GM19043 (cell line): ENCODE measurements at regions not wholly inside any gene's neighbourhood (a gene's known extent, or its start where the extent isn't known, plus 50 kb on each side); places are given as distances from the start of the nearest gene placed in this dataset.

Experiments used
- ATAC-seq: cut with Tn5 transposase; IDR thresholded peaks from one replicate; pipeline ENCODE4 v1.9.1; 2021; ENCODE audit warnings: low read depth; ENCODE audit not compliant: unreplicated experiment

DNA sequence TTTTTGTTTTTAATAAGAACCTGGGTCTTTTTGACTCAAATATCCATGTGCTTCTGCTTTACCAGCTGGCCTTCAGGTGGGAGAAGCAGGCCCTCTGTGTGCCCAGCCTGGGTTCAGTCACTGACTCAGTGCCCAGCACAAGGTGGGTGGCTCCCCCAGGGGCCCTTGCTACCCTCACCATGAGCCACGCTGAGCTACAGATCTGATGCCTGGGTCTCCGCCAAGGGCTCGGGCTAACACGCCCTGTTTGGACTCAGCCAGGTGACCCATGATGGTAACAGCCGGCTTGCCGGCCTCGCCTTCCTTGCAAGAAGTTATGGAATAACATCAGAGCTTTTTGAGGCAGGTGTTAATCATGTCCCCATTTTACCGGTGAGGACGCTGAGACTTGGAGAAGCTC, 109.5 kb upstream of the NLRP1 start:
- ATAC-seq: no peak

DNA sequence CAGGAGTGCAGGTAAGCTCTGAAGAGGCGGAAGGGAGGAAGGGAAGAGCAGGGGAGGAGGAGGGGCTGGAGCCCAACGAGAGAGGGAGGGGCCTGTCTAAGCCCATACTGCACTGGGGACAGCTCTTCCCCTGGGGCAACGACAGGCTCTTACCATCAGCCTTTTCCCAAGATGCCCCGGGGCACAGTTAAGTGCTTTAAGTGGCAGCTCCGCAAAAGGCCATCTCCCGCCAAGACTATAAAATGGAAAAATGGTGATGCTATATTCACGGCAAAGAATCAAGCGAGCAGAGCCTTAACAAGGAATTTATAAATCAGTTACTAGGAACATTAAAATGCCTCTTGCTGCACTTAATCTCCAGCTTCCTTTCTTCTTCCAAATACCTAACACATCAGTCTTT, 110.2 kb upstream of the NLRP1 start:
- no peak for ATAC-seq

DNA sequence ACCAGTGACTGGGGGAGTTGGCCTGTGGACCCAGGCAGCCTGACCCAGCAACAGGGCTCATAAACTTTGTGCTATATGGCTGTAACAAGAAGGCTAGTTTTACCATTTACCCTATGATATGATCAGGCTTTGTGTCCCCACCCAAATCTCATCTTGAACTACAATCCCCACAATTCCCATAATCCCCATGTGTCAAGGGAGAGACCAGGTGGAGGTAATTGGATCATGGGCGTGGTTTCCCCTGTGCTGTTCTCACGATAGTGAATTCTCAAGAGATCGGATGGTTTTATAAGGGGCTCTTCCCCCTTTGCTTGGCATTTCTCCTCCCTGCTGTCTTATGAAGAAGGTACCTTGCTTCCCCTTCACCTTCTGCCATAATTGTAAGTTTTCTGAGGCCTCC, 111.2 kb upstream of the NLRP1 start:
- ATAC-seq: no peak

DNA sequence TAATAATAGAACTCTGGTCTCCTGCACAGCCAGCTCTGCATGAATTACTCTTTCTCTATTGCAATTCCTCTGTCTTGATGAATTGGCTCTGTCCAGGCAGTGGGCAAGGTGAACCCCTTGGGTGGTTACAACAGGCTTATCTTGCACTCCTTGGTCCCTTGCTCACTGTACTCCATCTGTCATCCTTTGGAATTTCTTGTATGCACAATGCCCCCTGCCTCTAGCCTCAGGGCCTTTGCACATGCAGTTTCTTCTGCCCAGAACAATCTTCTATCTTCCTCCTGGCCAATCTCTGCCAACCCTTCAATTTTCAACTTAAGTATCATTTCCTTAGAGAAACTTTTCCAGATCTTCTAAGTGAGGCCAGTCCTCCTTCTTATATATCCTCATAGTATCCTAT, 114.7 kb upstream of the NLRP1 start:
- ATAC-seq: no peak

DNA sequence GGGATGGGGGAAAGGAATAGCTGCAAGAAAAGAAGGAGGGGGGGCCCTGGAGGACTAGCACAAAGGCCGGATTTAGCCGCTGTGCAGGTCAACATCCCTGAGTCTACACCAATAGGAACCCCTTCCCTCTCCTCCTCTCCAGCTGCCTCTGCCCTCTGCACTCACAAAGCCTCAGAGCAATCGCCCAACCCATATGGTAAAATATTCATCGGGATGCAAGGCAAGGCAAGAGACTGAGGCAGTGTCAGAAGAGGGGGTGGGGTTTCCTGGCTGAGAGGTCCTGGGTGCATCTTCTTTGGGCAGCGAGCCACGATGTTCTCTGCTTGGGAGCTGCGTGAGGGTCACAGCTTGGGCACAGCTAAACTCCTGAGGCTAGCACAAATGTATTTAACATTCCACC, 115.5 kb upstream of the NLRP1 start:
- ATAC-seq: no peak

DNA sequence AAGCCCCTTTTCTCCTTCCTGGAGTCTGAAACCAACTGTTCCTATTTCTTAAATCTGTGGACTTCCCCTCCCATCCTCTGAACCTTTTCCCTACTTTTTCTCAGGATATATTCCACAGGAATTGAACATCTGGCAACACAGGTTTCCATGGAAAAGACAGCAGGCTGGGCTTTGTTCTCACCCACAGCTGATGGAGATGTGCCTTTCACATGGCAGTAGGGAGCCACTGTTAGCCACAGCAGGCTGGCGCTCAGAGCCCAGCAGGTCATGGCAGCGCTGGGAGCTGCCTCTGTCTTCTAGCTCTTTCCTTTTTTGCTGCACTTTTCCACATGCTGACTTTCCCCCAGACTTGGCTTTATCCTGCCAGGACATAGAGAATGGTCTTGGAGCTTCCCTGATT, 116.4 kb upstream of the NLRP1 start:
- no peak for ATAC-seq

DNA sequence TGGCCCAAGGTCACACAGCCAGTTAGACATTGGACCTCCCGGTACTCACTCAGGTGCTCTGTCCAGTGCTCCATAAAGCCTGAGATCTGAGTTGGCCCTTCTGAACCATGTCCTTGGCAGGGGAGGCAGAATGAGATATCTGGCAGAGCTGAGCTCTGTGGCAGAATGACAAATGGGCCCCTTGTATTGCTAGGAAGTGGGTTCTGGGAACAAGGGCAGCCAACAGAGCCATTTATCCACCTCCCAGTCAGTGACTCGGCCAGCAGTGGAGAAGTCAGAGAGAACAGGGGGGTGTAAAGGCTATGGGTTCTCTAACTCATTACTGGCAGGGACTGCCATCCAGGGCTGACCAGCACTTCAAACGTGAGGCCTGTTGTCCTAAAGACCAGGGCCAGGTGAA, 117.1 kb upstream of the NLRP1 start:
- no peak for ATAC-seq

DNA sequence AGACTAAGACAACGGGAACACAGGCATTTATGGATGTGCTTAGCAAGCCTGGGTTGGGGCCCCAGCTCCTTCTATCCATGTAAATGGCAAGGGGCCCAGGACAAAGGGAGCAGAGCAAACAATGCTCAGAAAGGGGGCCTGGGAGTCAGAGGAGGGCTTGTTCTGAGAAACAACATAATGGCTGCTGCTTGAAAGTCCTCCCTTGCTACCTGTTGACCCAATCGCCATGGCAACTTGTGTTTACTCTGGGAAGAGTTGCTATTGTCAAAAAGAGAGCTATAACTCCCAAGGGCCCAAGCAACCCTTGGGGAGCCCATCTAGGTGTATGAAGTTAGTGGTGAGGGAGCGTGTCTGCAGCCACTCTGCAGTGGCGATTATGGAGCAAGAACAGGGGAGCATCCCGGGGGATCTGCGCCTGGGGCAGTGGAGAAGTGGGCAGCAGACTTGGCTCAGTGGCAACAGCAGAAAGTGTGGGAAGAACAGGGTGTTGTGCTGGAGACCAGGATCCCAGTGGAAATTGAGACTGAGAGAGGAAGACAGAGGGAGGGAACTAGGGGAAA, 118.7 kb upstream of the NLRP1 start:
- no peak for ATAC-seq

DNA sequence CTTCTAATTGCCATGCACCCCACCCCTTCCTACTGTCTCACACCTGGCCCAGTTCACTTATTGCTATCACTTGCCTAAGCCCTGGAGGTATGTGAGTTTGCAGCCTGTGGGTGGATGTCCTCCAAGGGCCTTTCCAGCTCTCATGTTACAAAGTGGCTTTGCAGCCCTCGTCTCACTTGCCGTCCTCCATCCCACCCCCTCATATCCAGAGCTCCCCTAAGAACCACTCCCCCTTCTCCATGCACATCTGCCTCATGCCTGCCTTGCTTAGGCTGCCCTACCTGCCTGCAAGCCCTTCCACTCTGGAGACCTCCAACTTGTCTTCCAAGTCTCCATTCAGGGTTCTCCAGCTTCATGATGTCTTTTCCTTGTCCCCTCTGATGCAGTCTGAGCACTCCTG, 119.4 kb upstream of the NLRP1 start:
- no peak for ATAC-seq

DNA sequence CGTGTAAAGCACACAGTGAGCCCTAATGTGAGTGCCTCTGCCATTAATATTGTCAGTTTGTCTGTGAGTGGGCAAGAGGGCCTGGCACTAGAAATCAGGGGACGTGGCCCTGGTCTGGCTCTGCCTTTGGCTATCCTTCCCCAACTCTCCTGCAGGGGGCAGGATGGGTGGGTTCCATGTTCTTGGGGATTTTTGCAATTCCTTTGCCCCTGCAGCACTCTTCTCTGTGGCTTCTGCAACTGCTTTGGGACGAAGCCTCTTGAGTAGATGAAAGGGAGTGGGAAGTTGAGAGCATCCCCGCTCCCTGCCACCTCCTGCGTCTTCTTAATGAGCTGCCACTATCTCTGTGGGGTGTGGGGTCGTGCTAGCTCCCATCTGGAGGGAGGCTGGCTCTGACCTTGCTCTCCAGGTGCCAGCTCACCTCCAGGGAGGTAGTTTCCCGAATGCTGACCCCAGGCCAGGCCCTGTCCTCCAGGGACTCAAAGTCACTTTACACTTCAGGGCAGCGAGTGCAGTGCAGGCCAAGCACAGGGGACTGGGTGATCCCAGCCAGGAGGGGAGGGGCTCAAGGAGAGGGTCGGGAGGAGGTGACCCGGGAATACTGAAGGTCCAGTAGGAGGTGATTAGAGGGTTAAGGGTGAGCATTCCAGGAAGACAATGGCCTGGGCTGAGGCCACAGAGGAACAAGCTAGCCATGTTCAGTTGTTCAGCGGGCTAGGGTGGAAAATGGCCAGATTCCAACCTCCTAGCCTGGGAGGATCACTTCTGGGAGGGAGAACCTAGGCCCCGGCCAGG, 121.0 kb upstream of the NLRP1 start:
- ATAC-seq: no peak

DNA sequence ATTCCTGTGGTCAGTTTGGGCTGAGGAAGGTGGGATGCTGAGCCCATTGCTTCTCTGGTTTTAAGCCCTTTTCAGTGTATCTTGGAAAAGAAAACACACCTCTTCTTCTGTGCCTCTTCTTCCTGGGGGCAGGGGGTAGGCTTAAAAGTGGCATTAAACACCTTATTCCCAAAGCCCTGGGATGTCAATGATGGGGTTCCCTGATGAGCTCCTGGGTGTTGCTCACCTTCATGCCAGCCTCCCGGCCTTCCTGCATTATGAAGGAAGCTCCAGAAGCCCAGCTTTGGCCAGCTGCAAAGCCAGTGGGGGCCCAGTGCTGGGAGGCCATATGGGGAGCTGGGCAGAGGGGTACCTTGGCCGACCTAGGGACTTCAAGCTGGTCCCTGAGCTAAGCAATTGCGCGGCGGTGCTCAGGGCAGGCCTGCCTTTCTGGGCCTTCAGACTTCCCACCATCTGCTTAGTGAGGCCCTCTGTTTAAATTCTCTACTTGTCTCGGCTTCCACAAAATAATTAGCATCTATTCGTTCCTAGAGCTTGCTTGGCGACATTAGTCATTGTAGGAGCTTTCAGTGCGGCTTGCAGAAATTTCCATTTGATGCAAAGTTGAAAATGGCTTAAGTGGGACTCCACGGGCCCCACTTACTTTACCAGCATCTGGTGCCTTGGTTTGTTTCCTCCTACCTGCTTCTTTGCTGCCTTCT, 121.7 kb upstream of the NLRP1 start:
- no peak for ATAC-seq

DNA sequence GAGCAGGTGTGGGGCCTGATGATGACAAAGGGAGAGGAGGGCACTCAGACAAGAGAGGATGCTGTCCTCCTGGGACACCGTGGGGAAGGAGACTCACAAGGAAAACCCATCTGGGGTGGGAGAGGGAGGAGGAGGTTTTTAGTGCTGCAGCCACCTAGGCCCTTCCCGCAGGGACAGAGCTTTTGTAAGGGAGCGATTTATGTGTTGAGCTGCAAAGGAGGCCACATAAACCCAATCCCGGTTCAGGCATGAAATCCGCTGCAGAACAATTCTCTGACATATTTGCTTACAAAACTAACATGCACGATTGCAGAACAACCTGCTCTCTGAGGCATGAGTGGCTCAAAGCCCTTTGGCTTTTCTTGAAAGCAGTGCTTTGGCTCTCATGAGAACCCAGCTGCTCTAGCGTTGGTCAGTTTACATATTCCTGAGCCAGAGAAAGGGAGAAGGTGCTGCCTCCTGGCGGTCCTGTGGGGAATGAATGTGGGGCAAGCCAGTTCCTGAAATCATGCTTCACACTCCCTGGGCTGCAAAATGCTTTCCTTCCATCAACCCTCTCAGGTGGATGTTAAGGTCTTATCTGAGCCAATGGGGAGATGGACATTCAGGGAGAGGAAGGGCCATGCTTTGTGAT, 122.4 kb upstream of the NLRP1 start:
- no peak for ATAC-seq

DNA sequence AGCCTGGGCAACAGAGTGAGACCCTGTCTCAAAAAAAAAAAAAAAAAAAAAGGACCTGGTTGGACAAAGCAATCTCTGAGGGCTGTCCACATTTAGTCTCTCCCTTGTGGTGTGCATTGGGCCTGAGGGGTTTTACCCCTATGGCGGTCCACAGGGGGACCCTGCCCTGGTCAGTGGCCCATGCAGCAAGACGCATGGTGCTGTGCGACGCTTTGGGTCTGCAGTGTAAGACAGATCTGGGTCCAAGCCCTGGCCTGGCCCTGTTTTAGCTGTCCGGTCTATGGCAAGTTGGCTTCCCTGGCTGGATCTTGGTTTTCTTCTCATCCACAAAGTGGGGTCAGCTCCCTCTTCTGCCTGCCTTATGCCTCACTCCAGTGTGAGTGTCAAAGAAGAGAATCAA, 123.2 kb upstream of the NLRP1 start:
- no peak for ATAC-seq

DNA sequence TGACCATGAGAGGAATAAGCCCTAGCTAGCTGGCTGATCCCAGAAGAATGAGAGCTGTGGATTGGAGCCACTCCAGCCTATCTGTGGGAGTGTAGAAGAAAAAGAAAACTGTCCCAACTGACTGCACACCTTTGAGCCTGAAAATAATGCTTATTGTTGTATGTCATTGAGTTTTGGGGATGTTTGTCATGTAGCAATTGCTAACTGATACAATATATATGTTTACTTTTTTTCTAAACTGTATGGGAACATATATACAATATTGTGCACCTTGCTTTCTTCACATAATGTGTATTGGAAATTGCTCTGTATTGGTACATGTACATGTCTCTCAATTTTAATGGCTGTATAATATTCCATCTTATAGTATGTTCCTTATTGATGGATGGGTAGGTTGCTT, 124.0 kb upstream of the NLRP1 start:
- ATAC-seq: no peak

DNA sequence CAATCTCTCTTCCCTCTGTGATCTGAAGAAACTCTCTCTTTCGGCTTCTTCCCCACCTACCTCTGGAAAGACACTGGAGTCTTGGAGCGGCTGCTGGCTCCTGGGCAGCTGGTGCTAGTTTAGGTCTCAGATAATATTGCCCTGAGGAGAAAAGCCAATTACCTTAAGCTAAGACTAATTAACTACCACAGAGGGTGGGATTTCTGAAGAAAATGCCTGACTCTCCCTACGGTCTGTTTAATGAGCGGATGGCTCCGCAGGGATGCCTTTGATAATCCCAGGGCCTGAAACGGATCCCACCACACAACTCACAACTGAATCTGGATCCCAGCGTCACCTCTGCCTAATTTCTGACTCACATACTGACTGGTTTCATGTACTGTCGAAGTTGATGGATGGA, 127.0 kb upstream of the NLRP1 start:
- ATAC-seq: no peak

DNA sequence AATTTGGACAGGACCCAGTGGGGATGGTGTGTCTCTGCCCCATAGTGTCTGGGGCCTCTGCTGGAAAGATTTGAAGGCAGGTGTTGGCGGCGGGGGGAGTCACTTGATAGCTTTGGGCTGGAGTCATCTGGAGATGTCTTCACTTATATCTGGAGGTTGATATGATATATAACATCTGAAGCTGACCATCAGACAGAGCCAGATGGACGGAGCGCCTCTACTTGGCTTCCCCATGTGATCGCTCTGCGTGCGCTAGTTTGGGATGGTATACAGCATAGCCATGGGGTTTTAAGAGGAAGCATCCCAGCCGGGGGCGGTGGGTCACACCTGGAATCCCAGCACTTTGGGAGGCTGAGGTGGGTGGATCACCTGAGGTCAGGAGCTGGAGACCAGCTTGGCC, 130.7 kb upstream of the NLRP1 start:
- no peak for ATAC-seq

DNA sequence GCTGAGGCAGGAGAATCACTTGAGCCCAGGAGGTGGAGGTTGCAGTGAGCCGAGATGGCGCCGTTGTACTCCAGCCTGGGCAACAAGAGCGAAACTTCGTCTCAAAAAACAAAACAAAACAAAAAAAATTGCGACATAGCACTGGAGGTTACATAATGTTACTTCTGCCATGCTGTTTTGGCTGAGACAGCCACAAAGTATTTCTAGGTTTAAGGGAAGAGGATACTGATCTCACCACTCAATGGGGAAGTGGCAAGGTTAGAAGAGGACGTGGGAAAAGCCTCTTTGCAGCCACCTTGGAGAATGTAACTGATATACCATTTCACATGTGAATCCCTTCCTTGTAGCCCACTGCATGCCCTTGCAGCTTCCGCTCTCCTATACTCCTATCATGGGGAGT, 131.2 kb upstream of the NLRP1 start:
- ATAC-seq: no peak

DNA sequence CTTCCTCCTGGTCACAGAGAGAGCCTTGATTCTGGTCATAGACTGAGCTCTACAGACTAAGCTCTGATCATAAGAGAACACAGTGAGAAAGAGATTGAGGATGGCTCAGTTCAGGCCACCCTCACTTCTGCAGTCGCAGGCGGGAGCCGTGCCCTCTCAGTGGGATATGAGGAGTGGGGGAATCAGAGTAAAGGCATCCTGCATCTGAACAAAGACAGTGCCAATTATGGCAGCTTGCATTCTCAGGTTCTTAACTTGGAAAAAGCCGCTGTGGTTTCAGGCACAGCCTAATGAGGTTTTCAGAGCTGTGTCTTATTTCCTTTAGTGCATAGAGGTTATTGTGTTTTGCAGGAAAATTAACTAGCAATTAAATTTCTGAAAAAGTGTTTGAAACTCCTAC, 134.4 kb upstream of the NLRP1 start:
- no peak for ATAC-seq

DNA sequence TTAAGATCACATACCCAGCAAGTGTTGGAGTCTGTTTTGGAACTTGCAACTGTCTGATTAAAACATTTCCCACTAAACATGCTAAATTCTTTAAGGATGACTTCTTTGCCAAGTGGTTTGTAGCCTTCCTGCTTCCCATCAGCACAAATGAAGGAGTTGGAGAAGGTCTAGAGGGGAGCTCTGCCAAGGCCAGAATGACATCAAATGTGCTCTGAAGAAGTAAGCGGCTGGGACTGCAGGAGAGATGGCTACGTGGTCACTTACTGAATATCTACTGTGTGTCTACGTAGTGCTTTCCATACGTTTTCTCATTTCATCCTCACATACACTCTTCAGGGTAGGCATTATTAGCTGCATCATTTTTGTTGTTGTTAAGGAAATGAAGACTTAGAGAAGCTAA, 135.7 kb upstream of the NLRP1 start:
- no peak for ATAC-seq

DNA sequence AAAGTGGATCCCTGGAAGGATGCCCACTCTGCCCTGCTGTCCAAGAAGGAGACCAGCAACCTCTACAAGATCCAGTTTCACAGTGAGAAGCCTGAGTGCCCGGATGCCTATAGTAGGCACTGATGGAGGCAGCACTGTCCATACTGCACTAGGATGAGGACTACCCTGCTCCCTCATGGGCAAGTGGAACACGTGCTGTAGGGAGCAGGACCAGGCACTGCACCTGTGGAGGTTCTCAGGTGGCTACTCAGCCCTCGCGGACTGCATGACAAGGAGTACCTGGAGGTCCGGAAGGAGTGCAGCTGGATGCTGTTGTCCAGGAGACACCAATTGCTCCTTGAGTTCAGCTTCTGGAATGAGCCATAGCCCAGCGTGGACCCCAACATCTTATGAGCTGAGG, 146.1 kb upstream of the NLRP1 start:
- no peak for ATAC-seq

DNA sequence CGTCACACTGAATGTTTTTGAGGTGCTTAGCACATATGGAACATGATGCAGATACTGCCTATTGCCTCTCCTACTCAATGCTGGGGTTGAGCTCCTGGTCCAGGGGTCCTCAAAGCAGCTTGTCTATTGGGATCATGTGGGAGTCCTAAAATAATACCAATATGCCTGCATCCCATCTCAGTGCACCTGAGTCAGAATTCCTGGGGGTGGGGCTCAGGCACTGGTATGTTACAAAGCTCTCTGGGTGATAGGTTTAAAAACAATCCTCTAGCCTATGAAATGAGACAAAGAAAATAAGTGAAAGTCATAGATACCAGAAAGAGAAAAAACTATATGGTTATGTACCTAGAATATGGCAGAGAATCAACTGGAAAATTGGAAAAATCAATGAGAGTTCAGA, 156.6 kb upstream of the NLRP1 start:
- no peak for ATAC-seq

DNA sequence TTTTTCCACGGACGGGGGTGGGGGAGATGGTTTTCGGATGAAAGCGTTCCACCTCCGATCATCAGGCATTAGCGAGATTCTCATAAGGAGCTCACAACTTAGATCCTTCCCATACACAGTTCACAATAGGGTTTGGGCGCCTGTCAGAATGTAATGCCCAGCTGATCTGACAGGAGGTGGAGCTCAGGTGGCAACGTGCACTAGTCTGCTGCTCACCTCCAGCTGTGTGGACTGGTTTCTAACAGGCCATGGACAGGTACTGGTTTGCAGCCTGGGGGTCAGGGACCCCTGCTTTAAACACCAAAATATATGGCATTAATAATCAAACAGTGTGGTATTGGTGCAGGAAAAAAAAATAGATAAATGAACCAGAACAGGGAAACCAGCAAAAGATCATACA, 157.5 kb upstream of the NLRP1 start:
- ATAC-seq: no peak
